Liver (tissue), 8 donors: ENCODE measurements at regions not wholly inside any gene's neighbourhood (a gene's known extent, or its start where the extent isn't known, plus 50 kb on each side); places are given as distances from the start of the nearest gene placed in this dataset.

ENCODE experiments used
- DNase-seq: peaks from one replicate; pipeline ENCODE4 v3.0.0-alpha.2; 2017; ENCODE audit warnings: low spot score
- H3K27ac ChIP-seq, 2 donors: one replicate each; pipeline ENCODE4 v1.7.0; 2013; ENCODE audit warnings: inconsistent platforms in 2 of 2, low read length in 2 of 2, control low read depth in 1 of 2, low read depth in 1 of 2, mild to moderate bottlenecking in 1 of 2
- H3K27me3 ChIP-seq, 4 donors: one replicate each; pipeline versions ENCODE4 v1.6.1 to v1.7.0; 2013; ENCODE audit warnings: low read length in 3 of 4, inconsistent platforms in 1 of 4, mild to moderate bottlenecking in 1 of 4, moderate library complexity in 1 of 4; ENCODE audit not compliant: control insufficient read depth in 4 of 4, insufficient read depth in 4 of 4
- H3K36me3 ChIP-seq, 4 donors: one replicate each; pipeline versions ENCODE4 v1.6.1 to v1.7.0; 2013; ENCODE audit warnings: low read length in 3 of 4, mild to moderate bottlenecking in 3 of 4, low read depth in 1 of 4, moderate library complexity in 1 of 4; ENCODE audit not compliant: control insufficient read depth in 4 of 4, insufficient read depth in 3 of 4
- H3K4me1 ChIP-seq, 4 donors: one replicate each; pipeline versions ENCODE4 v1.6.1 to v1.7.0; 2013; ENCODE audit warnings: low read length in 3 of 4, mild to moderate bottlenecking in 3 of 4, moderate library complexity in 1 of 4; ENCODE audit not compliant: control insufficient read depth in 4 of 4, insufficient read depth in 4 of 4
- H3K4me3 ChIP-seq, 3 donors: one replicate each; pipeline versions ENCODE4 v1.6.1 to v1.7.0; 2013; ENCODE audit warnings: low read length in 3 of 3, control low read depth in 1 of 3, low read depth in 1 of 3, mild to moderate bottlenecking in 1 of 3
- H3K9ac ChIP-seq, 2 donors: one replicate each; pipeline ENCODE4 v1.7.0; 2013; ENCODE audit warnings: low read length in 2 of 2, mild to moderate bottlenecking in 2 of 2, moderate library complexity in 2 of 2, control low read depth in 1 of 2, low read depth in 1 of 2
- H3K9me3 ChIP-seq, 4 donors: one replicate each; pipeline versions ENCODE4 v1.6.1 to v1.7.0; 2013; ENCODE audit warnings: low read length in 3 of 4; ENCODE audit not compliant: control insufficient read depth in 4 of 4
- ATF3 ChIP-seq: IDR thresholded peaks from 2 replicates; pipeline ENCODE4 v1.6.1; 2016; ENCODE audit warnings: antibody characterized with exemption
- CTCF ChIP-seq: fragments of 150-350 bp; IDR thresholded peaks from 2 replicates; pipeline ENCODE4 v1.5.1; 2017; ENCODE audit warnings: improper control_type of control experiment, low read depth, low read length; ENCODE audit not compliant: missing input control
- EGR1 ChIP-seq, 2 donors: IDR thresholded peaks; 2 replicates each; pipeline ENCODE4 v1.6.1; 2016 to 2018; ENCODE audit warnings: antibody characterized with exemption in 2 of 2, low read depth in 2 of 2
- FOXA1 ChIP-seq: IDR thresholded peaks from 2 replicates; pipeline ENCODE4 v1.6.1; 2016; ENCODE audit warnings: antibody characterized with exemption
- FOXA2 ChIP-seq: IDR thresholded peaks from 2 replicates; pipeline ENCODE4 v1.6.1; 2016; ENCODE audit warnings: antibody characterized with exemption
- GABPA ChIP-seq, 2 donors: IDR thresholded peaks in 1 of 2; conservative IDR thresholded peaks in 1 of 2; 2 replicates each; pipeline ENCODE4 v1.6.1; 2016; ENCODE audit warnings: antibody characterized with exemption in 2 of 2, mild to moderate bottlenecking in 1 of 2, moderate library complexity in 1 of 2
- HNF4A ChIP-seq, 2 donors: conservative IDR thresholded peaks; 2 replicates each; pipeline ENCODE4 v1.6.1; 2016; ENCODE audit warnings: antibody characterized with exemption in 2 of 2, mild to moderate bottlenecking in 2 of 2
- HNF4G ChIP-seq: IDR thresholded peaks from 2 replicates; pipeline ENCODE4 v1.6.1; 2016; ENCODE audit warnings: antibody characterized with exemption
- JUND ChIP-seq, 2 donors: IDR thresholded peaks; 2 replicates each; pipeline ENCODE4 v1.6.1; 2016; ENCODE audit warnings: antibody characterized with exemption in 2 of 2
- MAX ChIP-seq: IDR thresholded peaks from 2 replicates; pipeline ENCODE4 v1.6.1; 2016; ENCODE audit warnings: antibody characterized with exemption
- NR2F2 ChIP-seq: IDR thresholded peaks from 2 replicates; pipeline ENCODE4 v1.6.1; 2016; ENCODE audit warnings: antibody characterized with exemption
- RAD21 ChIP-seq, 2 donors: IDR thresholded peaks; 2 replicates each; pipeline ENCODE4 v1.6.1; 2016; ENCODE audit warnings: antibody characterized with exemption in 2 of 2, mild to moderate bottlenecking in 2 of 2
- REST ChIP-seq: IDR thresholded peaks from 2 replicates; pipeline ENCODE4 v1.6.1; 2016; ENCODE audit warnings: antibody characterized with exemption, mild to moderate bottlenecking
- SP1 ChIP-seq: IDR thresholded peaks from 2 replicates; pipeline ENCODE4 v1.6.1; 2018; ENCODE audit warnings: antibody characterized with exemption, mild to moderate bottlenecking
- TAF1 ChIP-seq: conservative IDR thresholded peaks from 2 replicates; pipeline ENCODE4 v1.6.1; 2016; ENCODE audit warnings: antibody characterized with exemption, mild to moderate bottlenecking
- YY1 ChIP-seq: IDR thresholded peaks from 2 replicates; pipeline ENCODE4 v1.6.1; 2016; ENCODE audit warnings: antibody characterized with exemption, mild to moderate bottlenecking
- ZBTB33 ChIP-seq: IDR thresholded peaks from 2 replicates; pipeline ENCODE4 v1.6.1; 2016; ENCODE audit warnings: antibody characterized with exemption
- WGBS: extraction: QIAGEN DNeasy Blood & Tissue Kit; methylation state at CpG from one replicate; pipeline ENCODE4 v1.1.7; 2013; 5-methylcytosine and 5-hydroxymethylcytosine counted together
- donor health status: healthy.
- donor health status: healthy.
- donor health status: healthy.
- donor health status: healthy.
- donor health status: healthy.

- Histone ChIP-seq H3K27ac (no peak overlapping the region), H3K9ac (no peak overlapping the region), H3K9me3 (peaks cover 0 to 2% (median 0%) of the 10 kb centered on the region in 4 donors), H3K27me3 (peaks cover 0 to 2% (median 0%) of the 10 kb centered on the region in 4 donors), H3K36me3 (no peaks in the 10 kb centered on the region), H3K4me1 (no peaks in the 10 kb centered on the region), H3K4me3 (no peak overlapping the region)
- WGBS = 72% methylated on average over 5 of the region's 5 CpGs
- TF ChIP-seq TAF1 (no peak), HNF4G (no peak), JUND (IDR thresholded peaks at IDR 0.05) (no peak)
- no peak for DNase-seq
Observed at GRCh38 chr20:16864069-16864468, 115.9 kb downstream of the OTOR start.

GRCh38 chr20:16864963-16865362 is 116.8 kb downstream of the OTOR start:
- no peak for TF ChIP-seq SP1
- no peak for TF ChIP-seq JUND (IDR thresholded peaks at IDR 0.05)
- no peak for TF ChIP-seq RAD21 (IDR thresholded peaks at IDR 0.05)
- TF ChIP-seq HNF4G = no peak
- no peak for TF ChIP-seq FOXA2
- no peak for TF ChIP-seq YY1
- TF ChIP-seq NR2F2 = no peak
- no peak for TF ChIP-seq CTCF
- no peak for TF ChIP-seq HNF4A (conservative IDR thresholded peaks at IDR 0.05)
- no peak for TF ChIP-seq FOXA1
- TF ChIP-seq EGR1 (IDR thresholded peaks at IDR 0.05; ENCODE audit: low read depth in 2 of 2) = no peak
- TF ChIP-seq MAX = no peak
- no peak for TF ChIP-seq ZBTB33
- TF ChIP-seq GABPA (IDR thresholded peaks at IDR 0.05 in 1 of 2, conservative IDR thresholded peaks at IDR 0.05 in 1 of 2) = no peak
- TF ChIP-seq ATF3 = no peak
- TF ChIP-seq REST = no peak
- no peak for TF ChIP-seq TAF1
- Histone ChIP-seq H3K9me3 (peaks cover 0 to 2% (median 0%) of the 10 kb centered on the region in 4 donors), H3K4me1 (no peaks in the 10 kb centered on the region), H3K36me3 (no peaks in the 10 kb centered on the region), H3K4me3 (no peak overlapping the region), H3K27me3 (peaks cover 0 to 2% (median 0%) of the 10 kb centered on the region in 4 donors), H3K9ac (no peak overlapping the region), H3K27ac (no peak overlapping the region)
- WGBS = 53% methylated on average over 1 of the region's 1 CpG
- no peak for DNase-seq
